Skeletal muscle tissue (tissue), 3 donors: ENCODE measurements at regions not wholly inside any gene's neighbourhood (a gene's known extent, or its start where the extent isn't known, plus 50 kb on each side); places are given as distances from the start of the nearest gene placed in this dataset.

Source experiments
- H3K27ac ChIP-seq: one replicate; pipeline ENCODE4 v1.7.0; 2013; ENCODE audit warnings: mild to moderate bottlenecking, low read depth, low read length, inconsistent platforms
- H3K27me3 ChIP-seq, 3 donors: one replicate each; pipeline ENCODE4 v1.7.0; 2013; ENCODE audit warnings: low read length in 3 of 3; ENCODE audit not compliant: control insufficient read depth in 3 of 3, insufficient read depth in 3 of 3
- H3K36me3 ChIP-seq, 3 donors: one replicate each; pipeline ENCODE4 v1.7.0; 2013; ENCODE audit warnings: low read length in 3 of 3; ENCODE audit not compliant: control insufficient read depth in 3 of 3, insufficient read depth in 3 of 3
- H3K4me1 ChIP-seq, 3 donors: one replicate each; pipeline ENCODE4 v1.7.0; 2013; ENCODE audit warnings: low read length in 3 of 3, mild to moderate bottlenecking in 3 of 3; ENCODE audit not compliant: control insufficient read depth in 3 of 3, insufficient read depth in 3 of 3
- H3K4me3 ChIP-seq, 3 donors: one replicate each; pipeline ENCODE4 v1.7.0; 2013; ENCODE audit warnings: low read length in 3 of 3
- H3K9ac ChIP-seq, 3 donors: one replicate each; pipeline ENCODE4 v1.7.0; 2013; ENCODE audit warnings: low read length in 3 of 3, mild to moderate bottlenecking in 3 of 3, moderate library complexity in 2 of 3, low read depth in 1 of 3
- H3K9me3 ChIP-seq, 3 donors: one replicate each; pipeline ENCODE4 v1.7.0; 2013; ENCODE audit warnings: low read length in 3 of 3; ENCODE audit not compliant: control insufficient read depth in 3 of 3
- donor health status: Osteomylitis.

DNA sequence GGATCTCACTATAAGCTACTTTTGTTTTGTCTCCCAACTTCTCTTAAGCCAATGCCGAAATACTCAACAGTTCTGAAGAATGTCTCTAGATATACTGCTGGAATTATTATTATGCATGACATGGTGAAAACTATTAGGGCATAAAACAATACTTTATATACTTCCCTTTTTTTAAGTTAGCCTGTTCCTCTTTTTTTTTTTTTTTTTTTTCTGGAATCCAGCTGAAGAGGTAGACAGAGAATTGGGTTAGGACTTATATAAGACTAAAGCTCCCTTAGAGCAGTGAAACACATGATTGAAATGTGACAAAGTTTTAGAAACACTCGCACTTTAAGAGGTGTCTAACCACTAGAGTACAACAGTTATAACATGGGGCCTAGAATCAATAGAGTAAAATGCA, 850.9 kb upstream of the PCDH9 start:
- H3K27ac ChIP-seq: no peak overlapping the region
- no peaks in the 10 kb centered on the region for H3K4me1 ChIP-seq
- H3K9me3 ChIP-seq: no peaks in the 10 kb centered on the region
- no peaks in the 10 kb centered on the region for H3K27me3 ChIP-seq
- H3K9ac ChIP-seq: no peak overlapping the region
- H3K4me3 ChIP-seq: no peak overlapping the region
- H3K36me3 ChIP-seq: no peaks in the 10 kb centered on the region

DNA sequence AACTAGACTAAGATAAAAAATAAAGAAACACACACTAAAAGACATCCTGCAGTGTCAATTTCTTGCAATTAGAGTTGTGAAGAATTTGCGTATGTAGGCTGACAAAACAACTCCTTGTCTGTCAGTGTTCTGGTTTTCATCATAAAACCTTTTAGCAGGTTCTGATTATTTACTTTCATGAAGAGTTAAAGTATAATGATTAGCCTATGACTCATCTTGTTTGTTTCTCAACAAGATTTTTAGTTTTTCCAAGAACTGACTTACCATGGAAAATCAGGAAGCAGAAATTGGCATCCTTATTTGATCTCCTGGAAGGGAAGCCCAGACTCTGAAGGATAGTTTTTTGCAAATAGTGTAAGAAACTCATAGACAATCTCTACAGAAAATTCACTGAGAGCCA, 848.7 kb upstream of the PCDH9 start:
- Histone ChIP-seq H3K27me3 (no peaks in the 10 kb centered on the region), H3K9ac (no peak overlapping the region), H3K4me1 (no peaks in the 10 kb centered on the region), H3K36me3 (no peaks in the 10 kb centered on the region), H3K4me3 (no peak overlapping the region), H3K9me3 (no peaks in the 10 kb centered on the region), H3K27ac (no peak overlapping the region)

- Histone ChIP-seq H3K4me3 (no peak overlapping the region), H3K9ac (no peak overlapping the region), H3K36me3 (no peaks in the 10 kb centered on the region), H3K27ac (no peak overlapping the region), H3K9me3 (no peaks in the 10 kb centered on the region), H3K4me1 (no peaks in the 10 kb centered on the region), H3K27me3 (no peaks in the 10 kb centered on the region)
These were observed 848.3 kb upstream of the PCDH9 start for GRCh38 chr13:68078469-68078868.

- no peak overlapping the region for H3K27ac ChIP-seq
- no peaks in the 10 kb centered on the region for H3K36me3 ChIP-seq
- no peak overlapping the region for H3K4me3 ChIP-seq
- H3K9ac ChIP-seq: no peak overlapping the region
- H3K9me3 ChIP-seq: no peaks in the 10 kb centered on the region
- no peaks in the 10 kb centered on the region for H3K4me1 ChIP-seq
- no peaks in the 10 kb centered on the region for H3K27me3 ChIP-seq
These were observed 845.9 kb upstream of the PCDH9 start for GRCh38 chr13:68076046-68076445.

GRCh38 chr13:68066879-68067513, 836.9 kb upstream of the PCDH9 start:
- Histone ChIP-seq H3K9ac (no peak overlapping the region), H3K36me3 (no peaks in the 10 kb centered on the region), H3K4me3 (no peak overlapping the region), H3K9me3 (no peaks in the 10 kb centered on the region), H3K27me3 (no peaks in the 10 kb centered on the region), H3K4me1 (no peaks in the 10 kb centered on the region), H3K27ac (no peak overlapping the region)

DNA sequence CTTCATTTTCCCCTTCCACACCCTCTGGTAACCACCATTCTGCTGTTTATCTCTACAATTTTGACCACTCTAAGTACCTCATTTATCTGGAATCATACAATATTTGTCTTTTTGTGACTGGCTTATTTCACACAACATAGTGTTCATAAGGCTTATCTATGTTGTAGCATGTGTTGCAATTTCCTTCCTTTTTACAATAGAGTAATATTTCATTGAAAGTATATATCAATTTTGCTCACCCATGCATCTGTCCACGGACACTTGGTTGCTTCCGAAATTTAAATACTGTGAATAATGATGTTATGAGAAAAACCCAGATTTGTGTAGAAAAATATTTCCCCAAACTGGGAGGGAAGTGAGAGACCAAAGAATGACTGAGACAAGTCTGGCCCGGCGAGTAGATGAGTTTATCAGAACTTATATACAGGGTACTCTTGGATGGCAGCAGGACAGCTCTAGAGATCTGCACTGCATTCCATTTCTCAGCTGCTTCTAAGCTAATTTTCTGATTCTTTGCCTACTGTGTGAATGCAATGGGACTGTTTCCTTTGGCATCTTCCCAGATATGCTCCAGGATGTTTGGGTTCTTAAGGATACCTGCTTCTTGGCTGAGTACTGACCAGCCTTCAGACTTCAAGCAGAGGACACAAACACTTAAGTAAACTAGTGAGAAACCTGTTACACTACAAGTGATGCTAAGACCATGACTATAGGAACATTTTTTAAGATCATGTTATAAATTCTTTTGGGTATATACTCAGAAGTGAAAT, 834.0 kb upstream of the PCDH9 start:
- Histone ChIP-seq H3K36me3 (no peaks in the 10 kb centered on the region), H3K9me3 (no peaks in the 10 kb centered on the region), H3K27ac (no peak overlapping the region), H3K4me1 (no peaks in the 10 kb centered on the region), H3K4me3 (no peak overlapping the region), H3K27me3 (no peaks in the 10 kb centered on the region), H3K9ac (no peak overlapping the region)

- no peaks in the 10 kb centered on the region for H3K36me3 ChIP-seq
- no peak overlapping the region for H3K27ac ChIP-seq
- no peak overlapping the region for H3K4me3 ChIP-seq
- H3K27me3 ChIP-seq: no peaks in the 10 kb centered on the region
- no peak overlapping the region for H3K9ac ChIP-seq
- H3K9me3 ChIP-seq: no peaks in the 10 kb centered on the region
- no peaks in the 10 kb centered on the region for H3K4me1 ChIP-seq
These were observed 833.0 kb upstream of the PCDH9 start for GRCh38 chr13:68063181-68063580.

DNA sequence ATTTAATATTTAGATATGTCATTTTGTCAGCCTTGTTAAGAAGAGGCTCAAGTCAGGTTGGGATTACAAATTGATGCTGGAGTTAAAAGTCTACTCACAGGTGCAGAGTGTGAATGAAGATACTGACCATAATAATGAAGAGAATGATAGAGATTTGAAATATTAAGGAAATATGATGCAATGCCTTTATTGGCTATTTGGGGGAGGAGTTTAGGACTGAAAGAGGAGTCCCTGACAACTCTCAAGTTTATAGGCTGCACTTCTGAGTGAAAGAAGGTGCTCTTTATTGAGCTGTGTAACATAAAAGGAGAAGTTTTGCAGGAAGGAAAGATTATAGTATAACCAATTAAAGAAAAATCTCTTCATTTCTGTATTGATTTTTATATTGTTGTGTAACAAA, 827.7 kb upstream of the PCDH9 start:
- no peak overlapping the region for H3K4me3 ChIP-seq
- no peak overlapping the region for H3K9ac ChIP-seq
- no peak overlapping the region for H3K27ac ChIP-seq
- H3K9me3 ChIP-seq: peaks cover 0 to 3% (median 0%) of the 10 kb centered on the region in 3 donors
- no peaks in the 10 kb centered on the region for H3K27me3 ChIP-seq
- H3K4me1 ChIP-seq: no peaks in the 10 kb centered on the region
- no peaks in the 10 kb centered on the region for H3K36me3 ChIP-seq

DNA sequence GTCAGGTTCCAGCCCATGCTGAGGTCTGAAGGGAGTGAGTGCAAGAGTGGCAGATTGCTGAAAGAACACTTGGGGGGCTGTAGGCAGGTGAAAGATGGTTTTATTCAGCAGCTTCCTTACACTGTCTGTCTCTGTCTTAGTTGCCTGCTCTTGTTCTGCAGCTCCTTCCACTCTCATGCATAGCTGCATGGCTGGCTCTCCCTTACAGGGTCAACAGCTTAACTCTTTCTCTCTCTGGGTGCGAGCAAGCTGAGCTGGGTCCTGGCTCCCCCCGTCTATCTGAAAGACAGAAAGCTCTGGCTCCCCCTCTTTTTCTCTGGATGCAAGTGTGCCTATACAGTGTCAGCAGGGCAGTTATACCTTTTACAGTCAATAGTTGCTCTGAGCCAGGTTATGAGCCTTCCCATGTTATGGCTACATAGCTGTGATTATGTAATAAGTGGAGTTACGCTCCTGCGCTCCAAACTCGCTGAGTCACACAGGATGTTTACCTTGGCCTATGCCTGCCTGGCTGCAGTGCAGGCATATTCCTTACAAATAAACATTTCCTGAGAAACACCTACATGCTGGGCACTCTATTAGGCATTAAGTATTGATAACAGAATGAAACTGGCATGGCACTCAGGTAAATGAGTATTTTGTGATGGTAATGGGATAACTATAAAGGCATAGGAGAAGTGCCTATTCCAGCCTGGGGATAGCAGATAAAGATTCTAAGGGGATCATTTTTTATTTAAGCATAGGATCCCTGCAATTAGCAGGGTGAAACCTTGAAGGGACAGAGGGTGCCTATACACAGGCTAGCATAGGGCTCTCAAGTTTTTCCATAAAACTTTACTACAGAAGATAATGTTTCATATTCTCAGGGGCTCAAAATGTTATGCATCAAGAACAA, 826.9 kb upstream of the PCDH9 start:
- H3K9ac ChIP-seq: no peak overlapping the region
- no peak overlapping the region for H3K27ac ChIP-seq
- H3K4me1 ChIP-seq: no peaks in the 10 kb centered on the region
- peaks cover 0 to 3% (median 0%) of the 10 kb centered on the region in 3 donors for H3K9me3 ChIP-seq
- no peaks in the 10 kb centered on the region for H3K36me3 ChIP-seq
- no peaks in the 10 kb centered on the region for H3K27me3 ChIP-seq
- H3K4me3 ChIP-seq: no peak overlapping the region

GRCh38 chr13:68051910-68052309, 821.8 kb upstream of the PCDH9 start:
- H3K9me3 ChIP-seq: peaks cover 0 to 3% (median 0%) of the 10 kb centered on the region in 3 donors
- H3K9ac ChIP-seq: no peak overlapping the region
- H3K27me3 ChIP-seq: no peaks in the 10 kb centered on the region
- H3K4me1 ChIP-seq: no peaks in the 10 kb centered on the region
- H3K36me3 ChIP-seq: no peaks in the 10 kb centered on the region
- no peak overlapping the region for H3K27ac ChIP-seq
- H3K4me3 ChIP-seq: no peak overlapping the region
